Lower leg skin (tissue), 3 donors: ENCODE measurements at regions not wholly inside any gene's neighbourhood (a gene's known extent, or its start where the extent isn't known, plus 50 kb on each side); places are given as distances from the start of the nearest gene placed in this dataset.

Experiments
- POLR2A ChIP-seq, 2 donors: fragments of 450-650 bp; IDR thresholded peaks; one replicate each; pipeline ENCODE4 v1.6.1; 2016 to 2017; ENCODE audit warnings: antibody characterized with exemption in 2 of 2, mild to moderate bottlenecking in 1 of 2, moderate library complexity in 1 of 2
- TF ChIP-seq, protein P1 (sequence below), 3 donors: fragments of 450-650 bp; IDR thresholded peaks; one replicate each; pipeline ENCODE4 v1.5.1; 2016; ENCODE audit warnings: antibody characterized with exemption in 3 of 3, mild to moderate bottlenecking in 3 of 3, moderate library complexity in 2 of 3

DNA sequence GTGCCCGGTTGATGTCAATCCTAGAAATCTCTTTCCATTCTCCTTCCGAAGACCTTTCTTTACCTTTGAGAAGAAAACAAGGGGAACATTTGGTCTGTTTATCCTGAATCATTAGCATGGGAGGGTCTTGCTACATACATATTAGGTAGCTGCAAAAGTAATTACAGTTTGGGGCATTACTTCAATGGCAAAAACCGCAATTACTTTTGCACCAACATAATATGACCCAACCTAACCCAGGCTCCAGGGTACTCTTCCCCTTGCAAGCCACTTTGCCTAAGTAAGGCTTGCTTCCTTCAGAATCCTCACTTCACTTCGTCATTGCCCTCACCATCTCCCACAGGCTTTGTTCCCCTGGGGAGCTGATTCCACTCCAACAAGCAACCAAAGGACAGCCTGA lies 662.7 kb downstream of the DIAPH3 start:
- TF ChIP-seq, protein P1, sequence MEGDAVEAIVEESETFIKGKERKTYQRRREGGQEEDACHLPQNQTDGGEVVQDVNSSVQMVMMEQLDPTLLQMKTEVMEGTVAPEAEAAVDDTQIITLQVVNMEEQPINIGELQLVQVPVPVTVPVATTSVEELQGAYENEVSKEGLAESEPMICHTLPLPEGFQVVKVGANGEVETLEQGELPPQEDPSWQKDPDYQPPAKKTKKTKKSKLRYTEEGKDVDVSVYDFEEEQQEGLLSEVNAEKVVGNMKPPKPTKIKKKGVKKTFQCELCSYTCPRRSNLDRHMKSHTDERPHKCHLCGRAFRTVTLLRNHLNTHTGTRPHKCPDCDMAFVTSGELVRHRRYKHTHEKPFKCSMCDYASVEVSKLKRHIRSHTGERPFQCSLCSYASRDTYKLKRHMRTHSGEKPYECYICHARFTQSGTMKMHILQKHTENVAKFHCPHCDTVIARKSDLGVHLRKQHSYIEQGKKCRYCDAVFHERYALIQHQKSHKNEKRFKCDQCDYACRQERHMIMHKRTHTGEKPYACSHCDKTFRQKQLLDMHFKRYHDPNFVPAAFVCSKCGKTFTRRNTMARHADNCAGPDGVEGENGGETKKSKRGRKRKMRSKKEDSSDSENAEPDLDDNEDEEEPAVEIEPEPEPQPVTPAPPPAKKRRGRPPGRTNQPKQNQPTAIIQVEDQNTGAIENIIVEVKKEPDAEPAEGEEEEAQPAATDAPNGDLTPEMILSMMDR (IDR thresholded peaks at IDR 0.05), result no peak
- TF ChIP-seq POLR2A (IDR thresholded peaks at IDR 0.05), result no peak
